ENCODE measurements at regions not wholly inside any gene's neighbourhood (a gene's known extent, or its start where the extent isn't known, plus 50 kb on each side); places are given as distances from the start of the nearest gene placed in this dataset.

GRCh38 chr3:106204160-106204868 lies 335.5 kb upstream of the CBLB start:
- DNase-seq (ENCODE audit: insufficient read length, low spot score): no peak
- FAIRE-seq: no peak
- TF ChIP-seq POLR2A (IDR thresholded peaks at IDR 0.05; ENCODE audit: low read depth, low read length): no peak
- TF ChIP-seq PAX5 (IDR thresholded peaks at IDR 0.05; ENCODE audit: insufficient read depth, low read length, severe bottlenecking): no peak
- no peak for TF ChIP-seq POU2F2 (IDR thresholded peaks at IDR 0.05; ENCODE audit: low read depth, low read length)
- no peak for TF ChIP-seq SPI1 (IDR thresholded peaks at IDR 0.05; ENCODE audit: low read depth, low read length)
- TF ChIP-seq TAF1 (IDR thresholded peaks at IDR 0.05; ENCODE audit: low read depth, low read length): no peak
- no peak for TF ChIP-seq POLR2AphosphoS5 (IDR thresholded peaks at IDR 0.05; ENCODE audit: low read depth, low read length)

GRCh38 chr3:106206146-106206545 lies 337.3 kb upstream of the CBLB start:
- DNase-seq (ENCODE audit: insufficient read length, low spot score) (peak; percentile 4), FAIRE-seq (peak; percentile 40)
- TF ChIP-seq POLR2AphosphoS5 (IDR thresholded peaks at IDR 0.05; ENCODE audit: low read depth, low read length): no peak
- TF ChIP-seq SPI1 (IDR thresholded peaks at IDR 0.05; ENCODE audit: low read depth, low read length): peak; percentile 31; the same call in 1 of the 2 replicates

- no peak for FAIRE-seq
- no peak for DNase-seq (ENCODE audit: insufficient read length, low spot score)
- TF ChIP-seq POLR2AphosphoS5 (IDR thresholded peaks at IDR 0.05; ENCODE audit: low read depth, low read length): no peak
- no peak for TF ChIP-seq TAF1 (IDR thresholded peaks at IDR 0.05; ENCODE audit: low read depth, low read length)
- TF ChIP-seq PAX5 (IDR thresholded peaks at IDR 0.05; ENCODE audit: insufficient read depth, low read length, severe bottlenecking): no peak
- no peak for TF ChIP-seq SPI1 (IDR thresholded peaks at IDR 0.05; ENCODE audit: low read depth, low read length)
- TF ChIP-seq POLR2A (IDR thresholded peaks at IDR 0.05; ENCODE audit: low read depth, low read length): no peak
- no peak for TF ChIP-seq POU2F2 (IDR thresholded peaks at IDR 0.05; ENCODE audit: low read depth, low read length)
Observed at GRCh38 chr3:106206613-106207012, 337.8 kb upstream of the CBLB start.

GRCh38 chr3:106208251-106208650 lies 339.4 kb upstream of the CBLB start:
- TF ChIP-seq POLR2AphosphoS5 (IDR thresholded peaks at IDR 0.05; ENCODE audit: low read depth, low read length): no peak
- TF ChIP-seq TAF1 (IDR thresholded peaks at IDR 0.05; ENCODE audit: low read depth, low read length): no peak

GRCh38 chr3:106208967-106209366 lies 340.2 kb upstream of the CBLB start:
- DNase-seq (ENCODE audit: insufficient read length, low spot score): no peak
- TF ChIP-seq POLR2AphosphoS5 (IDR thresholded peaks at IDR 0.05; ENCODE audit: low read depth, low read length): no peak
- no peak for TF ChIP-seq POLR2A (IDR thresholded peaks at IDR 0.05; ENCODE audit: low read depth, low read length)
- no peak for TF ChIP-seq TAF1 (IDR thresholded peaks at IDR 0.05; ENCODE audit: low read depth, low read length)
- TF ChIP-seq SPI1 (IDR thresholded peaks at IDR 0.05; ENCODE audit: low read depth, low read length): no peak
- TF ChIP-seq POU2F2 (IDR thresholded peaks at IDR 0.05; ENCODE audit: low read depth, low read length): no peak
- no peak for TF ChIP-seq PAX5 (IDR thresholded peaks at IDR 0.05; ENCODE audit: insufficient read depth, low read length, severe bottlenecking)

More at GRCh38 chr3:106208251-106208650, 339.4 kb upstream of the CBLB start:
- FAIRE-seq (no peak), DNase-seq (ENCODE audit: insufficient read length, low spot score) (no peak)

GRCh38 chr3:106209482-106209881 lies 340.7 kb upstream of the CBLB start:
- TF ChIP-seq POLR2A (IDR thresholded peaks at IDR 0.05; ENCODE audit: low read depth, low read length) (no peak), PAX5 (IDR thresholded peaks at IDR 0.05; ENCODE audit: insufficient read depth, low read length, severe bottlenecking) (no peak), POLR2AphosphoS5 (IDR thresholded peaks at IDR 0.05; ENCODE audit: low read depth, low read length) (no peak), SPI1 (IDR thresholded peaks at IDR 0.05; ENCODE audit: low read depth, low read length) (no peak)
- DNase-seq (ENCODE audit: insufficient read length, low spot score) (no peak), FAIRE-seq (no peak)

More at GRCh38 chr3:106208967-106209366, 340.2 kb upstream of the CBLB start:
- FAIRE-seq: no peak

GRCh38 chr3:106210923-106211322 lies 342.1 kb upstream of the CBLB start:
- DNase-seq (ENCODE audit: insufficient read length, low spot score): no peak
- FAIRE-seq: no peak
- TF ChIP-seq POLR2A (IDR thresholded peaks at IDR 0.05; ENCODE audit: low read depth, low read length) (no peak), PAX5 (IDR thresholded peaks at IDR 0.05; ENCODE audit: insufficient read depth, low read length, severe bottlenecking) (no peak), TAF1 (IDR thresholded peaks at IDR 0.05; ENCODE audit: low read depth, low read length) (no peak), SPI1 (IDR thresholded peaks at IDR 0.05; ENCODE audit: low read depth, low read length) (no peak), POU2F2 (IDR thresholded peaks at IDR 0.05; ENCODE audit: low read depth, low read length) (no peak), POLR2AphosphoS5 (IDR thresholded peaks at IDR 0.05; ENCODE audit: low read depth, low read length) (no peak)

GRCh38 chr3:106212665-106213222 lies 343.9 kb upstream of the CBLB start:
- TF ChIP-seq PAX5 (IDR thresholded peaks at IDR 0.05; ENCODE audit: insufficient read depth, low read length, severe bottlenecking): no peak
- TF ChIP-seq SPI1 (IDR thresholded peaks at IDR 0.05; ENCODE audit: low read depth, low read length): no peak
- TF ChIP-seq POLR2A (IDR thresholded peaks at IDR 0.05; ENCODE audit: low read depth, low read length): no peak
- no peak for TF ChIP-seq POLR2AphosphoS5 (IDR thresholded peaks at IDR 0.05; ENCODE audit: low read depth, low read length)
- TF ChIP-seq TAF1 (IDR thresholded peaks at IDR 0.05; ENCODE audit: low read depth, low read length): no peak
- TF ChIP-seq POU2F2 (IDR thresholded peaks at IDR 0.05; ENCODE audit: low read depth, low read length): no peak
- DNase-seq (ENCODE audit: insufficient read length, low spot score): no peak
- no peak for FAIRE-seq

- no peak for FAIRE-seq
- no peak for TF ChIP-seq PAX5 (IDR thresholded peaks at IDR 0.05; ENCODE audit: insufficient read depth, low read length, severe bottlenecking)
- TF ChIP-seq SPI1 (IDR thresholded peaks at IDR 0.05; ENCODE audit: low read depth, low read length): no peak
- no peak for TF ChIP-seq POLR2A (IDR thresholded peaks at IDR 0.05; ENCODE audit: low read depth, low read length)
- TF ChIP-seq POU2F2 (IDR thresholded peaks at IDR 0.05; ENCODE audit: low read depth, low read length): no peak
- TF ChIP-seq TAF1 (IDR thresholded peaks at IDR 0.05; ENCODE audit: low read depth, low read length): no peak
- TF ChIP-seq POLR2AphosphoS5 (IDR thresholded peaks at IDR 0.05; ENCODE audit: low read depth, low read length): no peak
- no peak for DNase-seq (ENCODE audit: insufficient read length, low spot score)
Observed at GRCh38 chr3:106213954-106214353, 345.1 kb upstream of the CBLB start.

GRCh38 chr3:106214641-106215040 lies 345.8 kb upstream of the CBLB start:
- no peak for FAIRE-seq

More at GRCh38 chr3:106214641-106215040, 345.8 kb upstream of the CBLB start:
- no peak for DNase-seq (ENCODE audit: insufficient read length, low spot score)
- TF ChIP-seq PAX5 (IDR thresholded peaks at IDR 0.05; ENCODE audit: insufficient read depth, low read length, severe bottlenecking): no peak
- no peak for TF ChIP-seq POU2F2 (IDR thresholded peaks at IDR 0.05; ENCODE audit: low read depth, low read length)
- TF ChIP-seq POLR2A (IDR thresholded peaks at IDR 0.05; ENCODE audit: low read depth, low read length): no peak
- no peak for TF ChIP-seq POLR2AphosphoS5 (IDR thresholded peaks at IDR 0.05; ENCODE audit: low read depth, low read length)
- no peak for TF ChIP-seq TAF1 (IDR thresholded peaks at IDR 0.05; ENCODE audit: low read depth, low read length)
- TF ChIP-seq SPI1 (IDR thresholded peaks at IDR 0.05; ENCODE audit: low read depth, low read length): no peak

Measured in GM12891 (cell line).